COLO668 (cell line): ENCODE measurements at regions not wholly inside any gene's neighbourhood (a gene's known extent, or its start where the extent isn't known, plus 50 kb on each side); places are given as distances from the start of the nearest gene placed in this dataset.
"Not testable (repeated sequence)": the region's sequence is repeated elsewhere in the genome, so short reads cannot be mapped to it uniquely, and the experiment has no call there.

Experiments
- DNase-seq: peaks from one replicate; lab custom pipeline; 2025; ENCODE audit not compliant: unreplicated experiment; lab: John Stamatoyannopoulos, UW

GRCh38 chr11:135015966-135016365, 603.9 kb upstream of the B3GAT1 start:
- DNase-seq, result no peak

GRCh38 chr11:135011313-135011712, 599.3 kb upstream of the B3GAT1 start:
- DNase-seq, result not testable (repeated sequence)

- no peak for DNase-seq
Measured at GRCh38 chr11:135009125-135009524, 597.1 kb upstream of the B3GAT1 start.

GRCh38 chr11:135008412-135008811, 596.4 kb upstream of the B3GAT1 start:
- DNase-seq, result no peak

- DNase-seq, result no peak
Measured at GRCh38 chr11:135008001-135008405, 596.0 kb upstream of the B3GAT1 start.

- no peak for DNase-seq
Measured at GRCh38 chr11:135006800-135007199, 594.8 kb upstream of the B3GAT1 start.

GRCh38 chr11:135004495-135004894, 592.5 kb upstream of the B3GAT1 start:
- no peak for DNase-seq

- no peak for DNase-seq
Measured at GRCh38 chr11:135002236-135002635, 590.2 kb upstream of the B3GAT1 start.

- no peak for DNase-seq
Measured at GRCh38 chr11:135001581-135001980, 589.5 kb upstream of the B3GAT1 start.

GRCh38 chr11:135001065-135001464, 589.0 kb upstream of the B3GAT1 start:
- not testable (repeated sequence) for DNase-seq

- no peak for DNase-seq
Measured at GRCh38 chr11:134999590-134999989, 587.5 kb upstream of the B3GAT1 start.

GRCh38 chr11:134997652-134998320, 585.7 kb upstream of the B3GAT1 start:
- no peak for DNase-seq

- no peak for DNase-seq
Measured at GRCh38 chr11:134995741-134996140, 583.7 kb upstream of the B3GAT1 start.

- DNase-seq, result no peak
Measured at GRCh38 chr11:134994431-134994830, 582.4 kb upstream of the B3GAT1 start.

GRCh38 chr11:134993691-134994243, 581.7 kb upstream of the B3GAT1 start:
- DNase-seq, result no peak

GRCh38 chr11:134992981-134993380, 580.9 kb upstream of the B3GAT1 start:
- DNase-seq, result no peak

GRCh38 chr11:134988495-134988894, 576.5 kb upstream of the B3GAT1 start:
- no peak for DNase-seq

- DNase-seq, result no peak
Measured at GRCh38 chr11:134987822-134988221, 575.8 kb upstream of the B3GAT1 start.

GRCh38 chr11:134987223-134987768, 575.3 kb upstream of the B3GAT1 start:
- no peak for DNase-seq

GRCh38 chr11:134984421-134984820, 572.4 kb upstream of the B3GAT1 start:
- DNase-seq, result no peak

- not testable (repeated sequence) for DNase-seq
Measured at GRCh38 chr11:134982432-134982831, 570.4 kb upstream of the B3GAT1 start.

GRCh38 chr11:134981835-134982234, 569.8 kb upstream of the B3GAT1 start:
- DNase-seq, result no peak
